NT2/D1 (cell line): ENCODE measurements at regions not wholly inside any gene's neighbourhood (a gene's known extent, or its start where the extent isn't known, plus 50 kb on each side); places are given as distances from the start of the nearest gene placed in this dataset.
A peak's percentile ranks its signal among the peaks of the same experiment; 100 is the strongest.
"Not testable (repeated sequence)": the region's sequence is repeated elsewhere in the genome, so short reads cannot be mapped to it uniquely, and the experiment has no call there.

Source experiments
- DNase-seq: peaks from one replicate; pipeline ENCODE4 v3.0.0-alpha.2; 2011; ENCODE audit warnings: low read depth, low spot score
- H3K27me3 ChIP-seq: 2 replicates; pipeline ENCODE4 v1.6.0; 2011; ENCODE audit warnings: mild to moderate bottlenecking; ENCODE audit not compliant: insufficient read length, insufficient read depth
- H3K36me3 ChIP-seq: 2 replicates; pipeline ENCODE4 v1.6.1; 2011; ENCODE audit warnings: mild to moderate bottlenecking, low read length, mixed read lengths; ENCODE audit not compliant: insufficient read depth, insufficient read length
- H3K4me1 ChIP-seq: 2 replicates; pipeline ENCODE4 v1.5.1; 2011; ENCODE audit not compliant: insufficient read depth, insufficient read length
- H3K4me3 ChIP-seq: 2 replicates; pipeline ENCODE4 v1.5.1; 2011; ENCODE audit warnings: low read depth; ENCODE audit not compliant: insufficient read length
- H3K9ac ChIP-seq: 2 replicates; pipeline ENCODE4 v1.6.0; 2011; ENCODE audit warnings: low read depth; ENCODE audit not compliant: insufficient read length
- H3K9me3 ChIP-seq: 2 replicates; pipeline ENCODE4 v1.5.1; 2011; ENCODE audit warnings: mild to moderate bottlenecking, low read length; ENCODE audit not compliant: insufficient read depth
- SUZ12 ChIP-seq: IDR thresholded peaks from 2 replicates; pipeline ENCODE4 v1.6.1; 2011; ENCODE audit not compliant: insufficient read length, insufficient read depth; ENCODE audit errors: extremely low read depth
- YY1 ChIP-seq: IDR thresholded peaks from 2 replicates; pipeline ENCODE4 v1.6.1; 2011; ENCODE audit not compliant: insufficient read length, insufficient read depth
- ZNF274 ChIP-seq: IDR thresholded peaks from 2 replicates; pipeline ENCODE4 v1.6.1; 2011; ENCODE audit warnings: mild to moderate bottlenecking, low read depth, low read length

GRCh38 chr12:13537623-13538022, 341.1 kb downstream of the EMP1 start:
- no peak overlapping the region for H3K4me3 ChIP-seq
- no peaks in the 10 kb centered on the region for H3K27me3 ChIP-seq
- no peak for TF ChIP-seq YY1
- TF ChIP-seq ZNF274 = no peak
- TF ChIP-seq SUZ12 = no peak
- no peak overlapping the region for H3K9ac ChIP-seq
- peaks cover 5% of the 10 kb centered on the region; the same call in 1 of the 2 replicates for H3K9me3 ChIP-seq
- H3K4me1 ChIP-seq = no peaks in the 10 kb centered on the region
- no peak for DNase-seq
- H3K36me3 ChIP-seq = no peaks in the 10 kb centered on the region

- Histone ChIP-seq H3K9me3 (peaks cover 5% of the 10 kb centered on the region; the same call in 1 of the 2 replicates), H3K27me3 (no peaks in the 10 kb centered on the region), H3K9ac (no peak overlapping the region), H3K4me3 (no peak overlapping the region), H3K4me1 (no peaks in the 10 kb centered on the region), H3K36me3 (no peaks in the 10 kb centered on the region)
- DNase-seq = no peak
- TF ChIP-seq YY1 (no peak), ZNF274 (no peak)
Observed at GRCh38 chr12:13536219-13536910, 339.8 kb downstream of the EMP1 start.

- Histone ChIP-seq H3K4me3 (no peak overlapping the region), H3K4me1 (no peaks in the 10 kb centered on the region), H3K27me3 (no peaks in the 10 kb centered on the region), H3K9ac (peak overlapping the region; percentile 14), H3K9me3 (peaks cover 5% of the 10 kb centered on the region; the same call in 1 of the 2 replicates), H3K36me3 (no peaks in the 10 kb centered on the region)
- peak; percentile 96 for DNase-seq
- TF ChIP-seq SUZ12 = no peak
- no peak for TF ChIP-seq ZNF274
- no peak for TF ChIP-seq YY1
Observed at GRCh38 chr12:13534645-13535398, 338.3 kb downstream of the EMP1 start.

GRCh38 chr12:13534242-13534641, 337.7 kb downstream of the EMP1 start:
- H3K4me3 ChIP-seq = no peak overlapping the region
- no peak overlapping the region for H3K9ac ChIP-seq
- H3K4me1 ChIP-seq = no peaks in the 10 kb centered on the region
- no peaks in the 10 kb centered on the region for H3K27me3 ChIP-seq
- DNase-seq = no peak
- TF ChIP-seq SUZ12 (no peak), ZNF274 (no peak), YY1 (no peak)
- no peaks in the 10 kb centered on the region for H3K36me3 ChIP-seq
- peaks cover 5% of the 10 kb centered on the region; the same call in 1 of the 2 replicates for H3K9me3 ChIP-seq

- H3K9me3 ChIP-seq = peaks cover 19% of the 10 kb centered on the region
- no peaks in the 10 kb centered on the region for H3K4me1 ChIP-seq
- no peaks in the 10 kb centered on the region for H3K36me3 ChIP-seq
- H3K9ac ChIP-seq = no peak overlapping the region
- H3K4me3 ChIP-seq = no peak overlapping the region
- H3K27me3 ChIP-seq = no peaks in the 10 kb centered on the region
- DNase-seq = no peak
- TF ChIP-seq SUZ12 (no peak), ZNF274 (no peak), YY1 (no peak)
Observed at GRCh38 chr12:13530966-13531365, 334.4 kb downstream of the EMP1 start.

GRCh38 chr12:13526185-13526921, 329.8 kb downstream of the EMP1 start:
- not testable (repeated sequence) for H3K4me3 ChIP-seq, H3K9ac ChIP-seq, H3K27me3 ChIP-seq, DNase-seq, H3K36me3 ChIP-seq, H3K4me1 ChIP-seq
- H3K9me3 ChIP-seq = peaks cover 37% of the 10 kb centered on the region
